GM18868 (cell line): ENCODE measurements at regions not wholly inside any gene's neighbourhood (a gene's known extent, or its start where the extent isn't known, plus 50 kb on each side); places are given as distances from the start of the nearest gene placed in this dataset.

Experiments used
- ATAC-seq: cut with Tn5 transposase; IDR thresholded peaks from one replicate; pipeline ENCODE4 v1.9.1; 2021; ENCODE audit warnings: mild to moderate bottlenecking, moderate library complexity; ENCODE audit not compliant: unreplicated experiment

GRCh38 chr3:31442755-31443154, 90.0 kb upstream of the STT3B start:
- no peak for ATAC-seq

GRCh38 chr3:31444220-31445142, 88.2 kb upstream of the STT3B start:
- no peak for ATAC-seq

GRCh38 chr3:31445701-31446100, 87.0 kb upstream of the STT3B start:
- ATAC-seq = no peak

- ATAC-seq = peak; percentile 75
These were observed 84.5 kb upstream of the STT3B start for GRCh38 chr3:31448035-31448881.

- ATAC-seq = peak; percentile 36
These were observed 83.9 kb upstream of the STT3B start for GRCh38 chr3:31448882-31449243.

- no peak for ATAC-seq
These were observed 83.4 kb upstream of the STT3B start for GRCh38 chr3:31449318-31449717.

- no peak for ATAC-seq
These were observed 82.4 kb upstream of the STT3B start for GRCh38 chr3:31450345-31450744.

- no peak for ATAC-seq
These were observed 80.1 kb upstream of the STT3B start for GRCh38 chr3:31452495-31453106.

GRCh38 chr3:31453430-31453829, 79.3 kb upstream of the STT3B start:
- no peak for ATAC-seq

GRCh38 chr3:31455524-31455923, 77.2 kb upstream of the STT3B start:
- ATAC-seq = no peak

- ATAC-seq = no peak
These were observed 76.4 kb upstream of the STT3B start for GRCh38 chr3:31456373-31456772.

- no peak for ATAC-seq
These were observed 71.3 kb upstream of the STT3B start for GRCh38 chr3:31461426-31461825.

- peak; percentile 91 for ATAC-seq
These were observed 70.6 kb upstream of the STT3B start for GRCh38 chr3:31462050-31462569.

GRCh38 chr3:31465999-31466398, 66.7 kb upstream of the STT3B start:
- ATAC-seq = no peak

- ATAC-seq = no peak
These were observed 65.9 kb upstream of the STT3B start for GRCh38 chr3:31466866-31467265.

GRCh38 chr3:31468433-31468832, 64.3 kb upstream of the STT3B start:
- ATAC-seq = no peak

- no peak for ATAC-seq
These were observed 63.3 kb upstream of the STT3B start for GRCh38 chr3:31469385-31469784.

GRCh38 chr3:31472479-31473390, 60.0 kb upstream of the STT3B start:
- no peak for ATAC-seq

GRCh38 chr3:31476209-31476608, 56.5 kb upstream of the STT3B start:
- ATAC-seq = no peak

GRCh38 chr3:31479431-31479830, 53.3 kb upstream of the STT3B start:
- no peak for ATAC-seq
